Karpas-422 (cell line): ENCODE measurements at regions not wholly inside any gene's neighbourhood (a gene's known extent, or its start where the extent isn't known, plus 50 kb on each side); places are given as distances from the start of the nearest gene placed in this dataset.
"Not testable (repeated sequence)": the region's sequence is repeated elsewhere in the genome, so short reads cannot be mapped to it uniquely, and the experiment has no call there.

Experiments used
- DNase-seq: peaks from one replicate; pipeline ENCODE4 v3.0.0-alpha.2; 2015
- H2AFZ ChIP-seq: fragments of 200-600 bp; sonication (generic); 2 replicates; pipeline ENCODE4 v1.6.1; 2014; ENCODE audit warnings: antibody characterized with exemption, low read length, mixed read lengths
- H3K27ac ChIP-seq: fragments of 200-600 bp; sonication (generic); 2 replicates; pipeline ENCODE4 v1.5.1; 2014; ENCODE audit warnings: mild to moderate bottlenecking, low read length, moderate library complexity
- H3K27me3 ChIP-seq: fragments of 200-600 bp; sonication (generic); 2 replicates; pipeline ENCODE4 v1.6.1; 2014; ENCODE audit warnings: low read length, mixed read lengths
- H3K36me3 ChIP-seq: fragments of 200-600 bp; sonication (generic); 2 replicates; pipeline ENCODE4 v1.6.1; 2014; ENCODE audit warnings: low read length, mixed read lengths; ENCODE audit not compliant: insufficient read depth
- H3K4me1 ChIP-seq: fragments of 200-600 bp; sonication (generic); 2 replicates; pipeline ENCODE4 v1.6.1; 2014; ENCODE audit warnings: mild to moderate bottlenecking, low read length, mixed read lengths
- H3K4me2 ChIP-seq: fragments of 200-600 bp; sonication (generic); 2 replicates; pipeline ENCODE4 v1.6.1; 2014; ENCODE audit warnings: low read length, low read depth, mild to moderate bottlenecking; ENCODE audit not compliant: poor library complexity, severe bottlenecking
- H3K4me3 ChIP-seq: fragments of 200-600 bp; sonication (generic); 2 replicates; pipeline ENCODE4 v1.5.1; 2014; ENCODE audit warnings: mild to moderate bottlenecking, antibody characterized with exemption, low read length, mixed read lengths
- H3K79me2 ChIP-seq: fragments of 200-600 bp; sonication (generic); 2 replicates; pipeline ENCODE4 v1.6.1; 2014; ENCODE audit warnings: mild to moderate bottlenecking, low read length, mixed read lengths
- H3K9ac ChIP-seq: fragments of 200-600 bp; sonication (generic); 2 replicates; pipeline ENCODE4 v1.6.0; 2014; ENCODE audit warnings: low read length
- H3K9me2 ChIP-seq: fragments of 200-600 bp; sonication (generic), shearing (Covaris generic); replicated peaks from 2 replicates; pipeline ENCODE4 v1.6.0; 2014; ENCODE audit warnings: mild to moderate bottlenecking, low read length, moderate library complexity; ENCODE audit not compliant: insufficient read depth
- H3K9me3 ChIP-seq: fragments of 300-700, 200-600 bp; sonication (generic); 2 replicates; pipeline ENCODE4 v1.6.1; 2014; ENCODE audit warnings: low read length, mixed read lengths
- H4K20me1 ChIP-seq: fragments of 200-600 bp; sonication (generic); 2 replicates; pipeline ENCODE4 v1.6.1; 2014; ENCODE audit warnings: mild to moderate bottlenecking, antibody characterized with exemption, low read length, low read depth; ENCODE audit not compliant: insufficient read depth

- no peak overlapping the region for H3K4me2 ChIP-seq
- no peaks in the 10 kb centered on the region for H3K4me1 ChIP-seq
- H3K27ac ChIP-seq, result no peak overlapping the region
- H3K36me3 ChIP-seq, result no peaks in the 10 kb centered on the region
- no peaks in the 10 kb centered on the region for H4K20me1 ChIP-seq
- H3K27me3 ChIP-seq, result no peaks in the 10 kb centered on the region
- H3K4me3 ChIP-seq, result no peak overlapping the region
- no peaks in the 10 kb centered on the region for H3K9me3 ChIP-seq
- no peak overlapping the region for H2AFZ ChIP-seq
- DNase-seq, result no peak
- no peaks in the 10 kb centered on the region for H3K79me2 ChIP-seq
- H3K9ac ChIP-seq, result no peak overlapping the region
- H3K9me2 ChIP-seq, result no peaks in the 10 kb centered on the region
These were observed 203.6 kb downstream of the CDRT15L2 start for GRCh38 chr17:20783091-20783490.

GRCh38 chr17:20784100-20784665, 204.7 kb downstream of the CDRT15L2 start:
- no peak overlapping the region for H3K9ac ChIP-seq
- H3K9me3 ChIP-seq, result no peaks in the 10 kb centered on the region
- no peak overlapping the region for H2AFZ ChIP-seq
- no peaks in the 10 kb centered on the region for H4K20me1 ChIP-seq
- H3K4me2 ChIP-seq, result no peak overlapping the region
- H3K79me2 ChIP-seq, result no peaks in the 10 kb centered on the region
- no peaks in the 10 kb centered on the region for H3K9me2 ChIP-seq
- no peaks in the 10 kb centered on the region for H3K27me3 ChIP-seq
- no peaks in the 10 kb centered on the region for H3K4me1 ChIP-seq
- DNase-seq, result no peak
- no peaks in the 10 kb centered on the region for H3K36me3 ChIP-seq
- H3K27ac ChIP-seq, result no peak overlapping the region
- no peak overlapping the region for H3K4me3 ChIP-seq

GRCh38 chr17:20787281-20787680, 207.8 kb downstream of the CDRT15L2 start:
- Histone ChIP-seq H3K79me2 (no peaks in the 10 kb centered on the region), H3K9ac (no peak overlapping the region), H3K9me3 (no peaks in the 10 kb centered on the region), H3K4me1 (no peaks in the 10 kb centered on the region), H2AFZ (no peak overlapping the region), H3K9me2 (no peaks in the 10 kb centered on the region), H3K27me3 (no peaks in the 10 kb centered on the region), H3K4me2 (no peak overlapping the region), H3K36me3 (no peaks in the 10 kb centered on the region), H4K20me1 (no peaks in the 10 kb centered on the region), H3K4me3 (no peak overlapping the region), H3K27ac (no peak overlapping the region)
- no peak for DNase-seq

DNA sequence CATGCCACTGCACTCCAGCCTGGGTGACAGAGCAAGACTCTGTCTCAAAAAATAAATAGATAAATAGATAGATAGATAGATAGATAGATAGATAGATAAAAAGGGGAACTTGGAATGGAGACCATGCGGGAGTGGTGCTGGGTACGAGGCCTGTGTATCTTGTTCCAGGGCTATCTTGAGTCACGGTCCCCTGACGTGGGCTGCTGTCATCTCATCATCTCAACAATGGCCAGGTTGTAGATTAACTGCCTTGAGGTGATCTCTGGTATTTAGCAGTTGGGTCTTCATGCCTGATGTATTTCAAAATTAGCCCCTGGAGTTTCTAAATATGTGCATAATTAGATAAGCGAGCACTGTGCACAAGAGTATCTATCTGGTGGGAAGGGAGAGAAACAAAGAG, 212.1 kb downstream of the CDRT15L2 start:
- no peak overlapping the region for H3K4me2 ChIP-seq
- H3K79me2 ChIP-seq, result no peaks in the 10 kb centered on the region
- H3K36me3 ChIP-seq, result no peaks in the 10 kb centered on the region
- H3K27ac ChIP-seq, result no peak overlapping the region
- H3K27me3 ChIP-seq, result no peaks in the 10 kb centered on the region
- H3K4me1 ChIP-seq, result no peaks in the 10 kb centered on the region
- DNase-seq, result no peak
- H2AFZ ChIP-seq, result no peak overlapping the region
- H4K20me1 ChIP-seq, result no peaks in the 10 kb centered on the region
- H3K9me3 ChIP-seq, result no peaks in the 10 kb centered on the region
- H3K9me2 ChIP-seq, result no peaks in the 10 kb centered on the region
- no peak overlapping the region for H3K9ac ChIP-seq
- no peak overlapping the region for H3K4me3 ChIP-seq

DNA sequence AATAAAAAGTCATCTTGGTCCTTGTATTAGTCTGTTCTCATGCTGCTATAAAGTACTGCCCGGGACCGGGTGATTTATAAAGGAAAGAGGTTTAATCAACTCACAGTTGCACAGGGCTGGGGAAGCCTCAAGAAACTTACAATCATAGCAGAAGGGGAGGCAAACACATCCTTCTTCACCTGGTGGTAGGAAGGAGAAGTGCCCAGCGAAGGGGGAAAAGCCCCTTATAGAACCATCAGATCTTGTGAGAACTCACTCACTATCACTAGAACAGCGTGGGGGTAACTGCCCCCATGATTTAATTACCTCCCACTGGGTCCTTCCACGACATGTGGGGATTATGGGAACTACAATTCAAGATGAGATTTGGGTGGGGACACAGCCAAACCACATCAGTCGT, 215.0 kb downstream of the CDRT15L2 start:
- H3K4me3 ChIP-seq, result not testable (repeated sequence)
- peak; percentile 42 for DNase-seq

GRCh38 chr17:20797292-20797691, 217.8 kb downstream of the CDRT15L2 start:
- H3K4me3 ChIP-seq, result no peak overlapping the region
- no peak overlapping the region for H3K9ac ChIP-seq
- H3K79me2 ChIP-seq, result no peaks in the 10 kb centered on the region
- H3K9me3 ChIP-seq, result no peaks in the 10 kb centered on the region
- H3K9me2 ChIP-seq, result no peaks in the 10 kb centered on the region
- no peak overlapping the region for H2AFZ ChIP-seq
- H3K27me3 ChIP-seq, result no peaks in the 10 kb centered on the region
- H3K36me3 ChIP-seq, result no peaks in the 10 kb centered on the region
- no peak for DNase-seq
- no peak overlapping the region for H3K27ac ChIP-seq
- H3K4me1 ChIP-seq, result no peaks in the 10 kb centered on the region
- H4K20me1 ChIP-seq, result no peaks in the 10 kb centered on the region
- H3K4me2 ChIP-seq, result no peak overlapping the region

More for the DNA sequence above, 215.0 kb downstream of the CDRT15L2 start:
- H2AFZ ChIP-seq, H3K9me3 ChIP-seq, H3K9ac ChIP-seq, H4K20me1 ChIP-seq, H3K27ac ChIP-seq, H3K36me3 ChIP-seq, H3K27me3 ChIP-seq, H3K4me1 ChIP-seq, H3K79me2 ChIP-seq, H3K4me2 ChIP-seq, H3K9me2 ChIP-seq: not testable (repeated sequence)

DNA sequence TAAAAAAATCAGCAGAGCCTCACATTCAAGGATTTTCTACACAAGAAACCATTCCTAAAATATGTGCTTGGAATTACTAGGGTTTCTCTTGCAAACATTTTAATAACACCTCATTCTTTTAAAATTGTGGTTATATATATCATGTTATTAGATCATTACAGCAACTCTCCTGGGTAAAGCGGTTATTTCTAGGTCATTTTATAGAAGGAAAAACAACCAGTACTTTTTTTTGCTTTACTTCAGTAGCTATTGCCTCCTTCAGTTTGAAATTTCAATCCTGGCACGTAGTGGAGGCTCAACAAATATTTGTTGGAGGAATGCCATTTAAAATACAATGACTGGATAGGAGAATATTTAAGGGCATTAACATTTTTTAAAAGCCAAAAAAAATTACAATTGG, 220.6 kb downstream of the CDRT15L2 start:
- Histone ChIP-seq H3K9me2 (no peaks in the 10 kb centered on the region), H3K9ac (no peak overlapping the region), H3K4me3 (no peak overlapping the region), H3K4me2 (no peak overlapping the region), H3K27ac (no peak overlapping the region), H3K27me3 (no peaks in the 10 kb centered on the region), H3K9me3 (no peaks in the 10 kb centered on the region), H3K36me3 (no peaks in the 10 kb centered on the region), H4K20me1 (no peaks in the 10 kb centered on the region), H3K4me1 (no peaks in the 10 kb centered on the region), H2AFZ (no peak overlapping the region), H3K79me2 (no peaks in the 10 kb centered on the region)
- DNase-seq, result no peak

GRCh38 chr17:20805751-20806150, 226.2 kb downstream of the CDRT15L2 start:
- DNase-seq, result no peak
- Histone ChIP-seq H3K27ac (no peak overlapping the region), H3K9ac (no peak overlapping the region), H3K9me2 (no peaks in the 10 kb centered on the region), H4K20me1 (no peaks in the 10 kb centered on the region), H3K79me2 (no peaks in the 10 kb centered on the region), H3K9me3 (no peaks in the 10 kb centered on the region), H3K4me1 (no peaks in the 10 kb centered on the region), H3K4me3 (no peak overlapping the region), H3K4me2 (no peak overlapping the region), H3K36me3 (no peaks in the 10 kb centered on the region), H2AFZ (no peak overlapping the region), H3K27me3 (no peaks in the 10 kb centered on the region)

- H3K4me3 ChIP-seq, H3K79me2 ChIP-seq, H3K4me2 ChIP-seq, H4K20me1 ChIP-seq, H3K27me3 ChIP-seq, DNase-seq, H3K9ac ChIP-seq, H3K9me3 ChIP-seq, H3K27ac ChIP-seq, H2AFZ ChIP-seq, H3K4me1 ChIP-seq, H3K9me2 ChIP-seq, H3K36me3 ChIP-seq: not testable (repeated sequence)
These were observed 228.0 kb downstream of the CDRT15L2 start for GRCh38 chr17:20807566-20807965.
